ENCODE measurements at regions not wholly inside any gene's neighbourhood (a gene's known extent, or its start where the extent isn't known, plus 50 kb on each side); places are given as distances from the start of the nearest gene placed in this dataset.

GRCh38 chr5:164000241-164000640, 494.8 kb downstream of the MAT2B start:
- TF ChIP-seq CTCF (IDR thresholded peaks at IDR 0.05): no peak
- no peak for TF ChIP-seq POLR2A (IDR thresholded peaks at IDR 0.05)
- no peak for TF ChIP-seq EP300 (IDR thresholded peaks at IDR 0.05; ENCODE audit: low read depth)

Data from transverse colon (tissue), 3 donors.